NCI-H1048 (cell line): ENCODE measurements at regions not wholly inside any gene's neighbourhood (a gene's known extent, or its start where the extent isn't known, plus 50 kb on each side); places are given as distances from the start of the nearest gene placed in this dataset.
"Not testable (repeated sequence)": the region's sequence is repeated elsewhere in the genome, so short reads cannot be mapped to it uniquely, and the experiment has no call there.

Experiments
- DNase-seq: peaks from one replicate; lab custom pipeline; 2025; lab: John Stamatoyannopoulos, UW

DNA sequence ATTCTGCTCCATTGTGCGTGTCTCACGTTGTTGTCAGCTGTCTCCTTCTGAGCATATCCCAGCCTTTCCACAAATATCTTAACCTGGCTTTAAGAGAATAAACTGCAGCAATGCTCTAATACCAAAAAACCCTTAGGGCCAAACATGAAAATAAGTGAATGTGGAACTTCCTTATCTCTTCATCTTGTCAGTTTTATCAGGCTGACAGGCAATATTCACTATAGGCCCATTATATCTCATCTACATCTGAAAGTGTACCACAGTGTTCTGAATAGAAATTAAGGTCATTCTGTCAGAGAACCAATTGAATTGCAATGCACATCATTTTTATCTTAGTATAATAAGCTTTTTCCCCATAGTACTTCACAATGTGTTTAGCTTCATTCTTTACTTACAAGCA is 933.1 kb upstream of the FBXO33 start:
- DNase-seq: no peak

DNA sequence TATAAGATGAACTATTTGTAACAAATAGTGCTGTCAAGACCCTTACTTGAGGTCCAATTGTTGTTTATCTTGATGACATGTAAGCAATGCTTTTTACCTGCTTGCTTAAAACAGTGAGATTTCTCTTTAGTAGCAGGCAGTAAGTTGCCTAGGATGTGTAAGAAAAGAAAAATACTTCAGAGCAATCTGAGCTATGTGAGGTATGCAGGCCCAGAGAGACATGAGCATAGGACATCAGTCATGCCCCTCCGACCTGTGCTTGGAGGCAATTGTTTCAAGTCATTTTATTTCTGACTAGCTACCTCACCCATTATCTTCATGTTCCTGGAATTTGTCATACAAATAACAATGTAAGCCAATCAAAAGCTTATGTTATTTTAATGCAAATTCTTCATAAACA is 930.6 kb upstream of the FBXO33 start:
- no peak for DNase-seq

- DNase-seq: no peak
Observed at GRCh38 chr14:40354754-40355153, 922.5 kb upstream of the FBXO33 start.

- DNase-seq: not testable (repeated sequence)
Observed at GRCh38 chr14:40348104-40348503, 915.9 kb upstream of the FBXO33 start.

GRCh38 chr14:40347675-40348074 is 915.4 kb upstream of the FBXO33 start:
- DNase-seq: no peak

DNA sequence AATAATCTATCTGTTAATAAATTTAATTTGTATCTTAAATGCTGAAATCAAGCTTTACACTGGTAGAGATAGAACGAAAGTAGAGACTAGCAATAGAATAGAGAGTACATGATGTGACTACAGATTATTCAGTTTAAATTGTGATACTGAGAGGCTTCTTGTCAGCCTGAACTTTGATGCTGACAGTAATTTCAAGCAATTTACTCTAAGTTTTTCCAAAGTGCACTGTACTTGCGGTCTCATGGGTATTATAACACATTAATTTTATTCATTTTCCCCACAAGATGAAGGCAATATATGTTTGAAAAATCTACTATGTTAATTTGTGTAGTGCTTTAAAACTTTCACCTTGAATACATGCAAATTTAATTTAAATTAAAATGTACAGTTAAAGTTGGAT is 914.0 kb upstream of the FBXO33 start:
- no peak for DNase-seq

- DNase-seq: no peak
Observed at GRCh38 chr14:40345334-40345733, 913.1 kb upstream of the FBXO33 start.

- no peak for DNase-seq
Observed at GRCh38 chr14:40340708-40341107, 908.5 kb upstream of the FBXO33 start.

- no peak for DNase-seq
Observed at GRCh38 chr14:40336846-40337245, 904.6 kb upstream of the FBXO33 start.

DNA sequence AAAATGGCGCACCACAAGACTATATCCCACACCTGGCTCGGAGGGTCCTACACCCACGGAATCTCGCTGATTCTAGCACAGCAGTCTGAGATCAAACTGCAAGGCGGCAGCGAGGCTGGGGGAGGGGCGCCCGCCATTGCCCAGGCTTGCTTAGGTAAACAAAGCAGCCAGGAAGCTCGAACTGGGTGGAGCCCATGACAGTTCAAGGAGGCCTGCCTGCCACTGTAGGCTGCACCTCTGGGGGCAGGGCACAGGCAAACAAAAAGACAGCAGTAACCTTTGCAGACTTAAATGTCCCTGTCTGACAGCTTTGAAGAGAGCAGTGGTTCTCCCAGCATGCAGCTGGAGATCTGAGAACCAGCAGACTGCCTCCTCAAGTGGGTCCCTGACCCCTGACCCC is 894.3 kb upstream of the FBXO33 start:
- not testable (repeated sequence) for DNase-seq

GRCh38 chr14:40318211-40318719 is 886.0 kb upstream of the FBXO33 start:
- no peak for DNase-seq

DNA sequence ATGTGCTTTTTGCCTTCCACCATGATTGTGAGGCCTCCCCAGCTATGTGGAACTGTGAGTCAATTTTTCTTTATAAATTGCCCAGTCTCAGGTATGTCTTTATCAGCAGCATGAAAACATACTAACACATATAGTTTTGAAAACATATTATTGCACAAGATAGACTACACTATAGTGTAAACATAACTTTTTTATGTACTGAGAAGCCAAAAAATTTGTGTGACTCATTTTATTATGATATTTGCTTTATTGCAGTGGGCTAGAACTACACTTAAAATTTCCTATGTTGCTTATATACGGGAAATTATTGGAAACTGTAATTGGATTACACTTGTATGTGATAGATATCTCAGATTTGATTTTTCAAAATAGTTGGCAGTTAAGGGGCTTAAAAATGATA is 885.5 kb upstream of the FBXO33 start:
- DNase-seq: no peak

- no peak for DNase-seq
Observed at GRCh38 chr14:40312296-40312695, 880.1 kb upstream of the FBXO33 start.

DNA sequence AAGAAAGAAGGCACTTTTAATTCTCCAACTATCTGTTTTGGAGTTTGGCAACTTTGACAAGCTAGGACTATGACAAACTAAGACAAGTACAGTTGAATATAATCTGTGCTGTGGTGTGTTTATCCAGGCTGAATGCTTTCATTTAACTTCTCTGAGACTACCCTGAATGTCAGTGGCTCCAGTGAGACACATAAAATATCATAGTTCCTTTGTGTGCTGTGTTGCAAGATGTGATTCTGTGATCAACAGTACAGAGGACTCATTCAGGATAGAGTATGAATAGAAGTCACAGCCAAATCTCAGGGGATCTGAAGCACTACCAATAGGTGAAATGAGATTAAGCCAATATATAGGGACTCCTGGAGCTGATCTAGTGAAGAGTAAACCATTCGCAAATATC is 876.9 kb upstream of the FBXO33 start:
- no peak for DNase-seq

GRCh38 chr14:40308240-40308639 is 876.0 kb upstream of the FBXO33 start:
- no peak for DNase-seq

DNA sequence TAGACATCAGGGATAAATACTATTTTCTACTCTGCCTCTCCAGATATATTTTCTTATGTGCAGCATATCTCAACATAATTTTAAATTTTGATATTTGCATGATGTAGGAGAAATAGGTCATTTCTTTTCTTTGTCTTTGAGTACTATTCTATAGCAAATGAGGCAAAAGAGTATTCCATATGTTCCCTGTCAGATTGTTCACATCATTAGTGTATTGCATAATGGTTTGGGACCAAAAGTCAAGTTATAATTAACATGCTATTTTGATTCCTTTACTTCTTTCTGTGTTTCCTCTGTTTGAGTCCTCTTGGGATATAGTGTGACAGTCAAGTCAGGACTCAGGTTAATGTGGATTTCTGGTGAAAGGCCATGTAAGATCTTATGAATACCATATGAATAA is 864.6 kb upstream of the FBXO33 start:
- DNase-seq: no peak

GRCh38 chr14:40292664-40293063 is 860.4 kb upstream of the FBXO33 start:
- DNase-seq: no peak

GRCh38 chr14:40282196-40282595 is 850.0 kb upstream of the FBXO33 start:
- DNase-seq: no peak

DNA sequence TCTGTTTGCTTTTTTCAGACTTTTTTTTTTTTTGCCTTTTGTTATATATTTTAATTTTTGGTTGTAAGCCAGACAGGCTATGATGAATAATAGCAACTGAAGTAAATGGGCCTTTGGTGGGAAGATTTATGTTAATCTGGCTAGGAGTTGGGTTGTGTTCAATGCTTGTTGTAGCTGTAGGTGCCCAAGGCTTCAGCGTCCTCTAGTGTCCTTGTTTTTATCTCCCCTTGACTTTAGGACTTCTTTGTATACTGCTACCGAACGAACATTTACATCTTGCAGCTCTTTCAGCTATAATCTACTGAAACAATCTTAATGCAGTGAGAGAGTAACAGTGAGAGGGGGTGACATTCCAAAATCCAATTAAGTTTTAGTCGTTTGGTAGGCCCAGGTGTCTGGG is 848.4 kb upstream of the FBXO33 start:
- DNase-seq: no peak

- DNase-seq: no peak
Observed at GRCh38 chr14:40273417-40273816, 841.2 kb upstream of the FBXO33 start.

DNA sequence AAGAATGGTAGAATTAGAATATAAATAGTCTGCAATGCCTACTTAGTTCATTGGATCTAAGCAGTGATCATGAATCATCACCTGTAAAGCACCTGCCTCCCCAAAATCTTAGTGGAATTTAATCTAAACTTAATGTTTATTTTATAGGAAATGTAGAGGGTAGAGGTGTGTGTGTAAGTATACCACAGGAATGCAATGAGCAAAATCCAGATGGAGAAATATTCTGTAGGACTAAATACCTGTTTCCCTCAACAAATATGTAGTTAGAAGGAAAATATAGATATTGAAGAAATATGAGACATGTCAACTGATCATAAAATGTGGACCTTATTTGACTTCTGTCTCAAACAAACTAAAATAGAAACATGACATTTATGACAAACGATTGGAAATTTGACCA is 839.2 kb upstream of the FBXO33 start:
- no peak for DNase-seq

DNA sequence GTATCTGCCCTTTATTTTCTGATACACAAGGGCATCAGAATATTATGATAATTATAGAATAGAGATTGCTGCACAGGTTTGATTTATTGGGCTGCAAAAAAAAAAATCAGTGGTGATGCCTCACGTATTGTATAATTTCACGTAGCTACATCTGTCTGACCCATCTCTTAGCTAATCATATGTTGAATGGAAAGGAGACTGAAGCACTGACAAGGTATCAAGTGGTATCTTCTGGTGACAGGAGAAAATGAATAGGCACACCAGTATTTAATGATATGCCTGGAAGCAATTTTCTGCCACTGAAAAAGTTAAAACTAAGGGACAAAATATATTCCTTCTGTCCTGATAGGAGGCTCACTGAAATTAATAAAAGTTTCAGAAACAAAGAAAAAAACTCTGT is 837.2 kb upstream of the FBXO33 start:
- DNase-seq: no peak

DNA sequence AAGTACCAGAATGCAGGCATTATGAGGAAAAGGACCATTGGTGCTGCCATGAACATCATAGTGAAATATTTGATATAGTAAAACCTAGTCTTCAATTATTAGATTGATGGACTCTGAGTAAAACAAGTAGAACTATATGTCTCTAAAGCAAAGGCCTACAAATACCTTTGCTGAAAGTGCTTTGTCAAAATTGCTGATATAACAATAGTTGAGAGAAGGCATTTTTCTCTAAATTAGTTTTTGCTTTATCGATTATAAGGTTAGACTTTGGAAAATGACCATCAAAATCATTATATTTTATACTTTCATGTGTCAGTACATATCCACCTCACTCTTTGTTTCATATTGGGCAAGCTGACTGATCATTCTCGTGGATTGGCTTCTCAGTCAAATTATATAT is 836.0 kb upstream of the FBXO33 start:
- DNase-seq: no peak

DNA sequence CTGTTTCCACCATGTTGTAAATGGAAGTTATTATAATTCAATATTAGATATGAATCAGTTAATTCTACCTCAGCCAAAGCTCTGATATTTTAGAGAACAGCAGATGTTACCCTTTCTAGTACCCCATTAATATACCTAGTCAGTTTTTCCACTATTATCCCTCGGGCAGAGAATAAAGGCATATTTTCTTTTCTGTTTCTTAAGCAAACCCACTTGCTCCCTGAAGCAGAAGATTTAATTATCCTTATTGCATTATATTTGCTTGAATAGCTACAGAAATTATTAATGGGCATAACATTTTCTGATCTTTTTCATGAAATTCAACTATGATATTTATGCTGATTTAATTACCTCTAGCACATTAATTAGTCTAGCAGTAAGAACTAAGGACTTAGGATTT is 832.9 kb upstream of the FBXO33 start:
- no peak for DNase-seq
